GM19395 (cell line): ENCODE measurements at regions not wholly inside any gene's neighbourhood (a gene's known extent, or its start where the extent isn't known, plus 50 kb on each side); places are given as distances from the start of the nearest gene placed in this dataset.

ENCODE experiments used
- ATAC-seq: cut with Tn5 transposase; IDR thresholded peaks from one replicate; pipeline ENCODE4 v1.9.1; 2021; ENCODE audit warnings: mild to moderate bottlenecking, moderate library complexity; ENCODE audit not compliant: unreplicated experiment

GRCh38 chr11:92850296-92850826 lies 119.1 kb upstream of the MTNR1B start:
- ATAC-seq, result no peak

DNA sequence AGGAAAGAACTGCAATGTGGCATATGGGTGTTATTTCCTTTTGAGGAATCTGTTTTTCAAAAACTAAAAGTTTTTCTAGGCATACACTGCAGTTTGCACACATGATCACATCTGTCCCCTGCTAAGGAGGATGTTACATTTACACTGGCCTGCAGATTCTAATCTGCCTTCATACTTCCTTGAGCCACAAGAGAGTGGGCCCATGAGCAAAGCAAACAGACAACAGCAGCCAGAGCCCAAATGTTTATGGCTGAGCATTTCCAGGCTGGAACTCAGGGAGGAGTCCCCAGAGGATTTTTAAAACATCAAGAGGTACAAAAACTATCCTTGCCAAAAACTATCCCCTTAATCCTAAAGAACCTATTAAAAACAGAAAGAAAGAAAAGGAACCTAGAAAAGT lies 117.2 kb upstream of the MTNR1B start:
- no peak for ATAC-seq

DNA sequence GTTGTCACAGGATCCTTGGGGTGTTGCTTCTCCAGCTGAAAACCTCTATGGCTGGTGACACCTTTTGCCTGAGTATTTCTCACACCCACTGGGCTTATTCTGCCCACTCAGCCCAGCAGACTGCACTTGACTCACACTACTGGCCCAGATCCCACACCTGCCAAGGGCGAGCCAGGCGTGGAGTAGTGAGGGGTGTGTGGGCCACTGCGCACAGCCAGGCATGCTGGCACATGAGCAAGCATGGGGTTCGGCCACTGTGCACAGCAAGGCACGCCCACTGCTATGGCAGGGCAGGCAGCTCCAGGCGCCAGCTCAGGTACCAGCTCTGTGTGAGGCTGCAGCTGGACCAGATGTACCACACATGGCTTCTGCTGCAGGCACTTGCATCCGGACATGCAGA lies 116.5 kb upstream of the MTNR1B start:
- ATAC-seq, result no peak

GRCh38 chr11:92854162-92854561 lies 115.3 kb upstream of the MTNR1B start:
- no peak for ATAC-seq

- ATAC-seq, result no peak
Observed at GRCh38 chr11:92854952-92855351, 114.5 kb upstream of the MTNR1B start.

DNA sequence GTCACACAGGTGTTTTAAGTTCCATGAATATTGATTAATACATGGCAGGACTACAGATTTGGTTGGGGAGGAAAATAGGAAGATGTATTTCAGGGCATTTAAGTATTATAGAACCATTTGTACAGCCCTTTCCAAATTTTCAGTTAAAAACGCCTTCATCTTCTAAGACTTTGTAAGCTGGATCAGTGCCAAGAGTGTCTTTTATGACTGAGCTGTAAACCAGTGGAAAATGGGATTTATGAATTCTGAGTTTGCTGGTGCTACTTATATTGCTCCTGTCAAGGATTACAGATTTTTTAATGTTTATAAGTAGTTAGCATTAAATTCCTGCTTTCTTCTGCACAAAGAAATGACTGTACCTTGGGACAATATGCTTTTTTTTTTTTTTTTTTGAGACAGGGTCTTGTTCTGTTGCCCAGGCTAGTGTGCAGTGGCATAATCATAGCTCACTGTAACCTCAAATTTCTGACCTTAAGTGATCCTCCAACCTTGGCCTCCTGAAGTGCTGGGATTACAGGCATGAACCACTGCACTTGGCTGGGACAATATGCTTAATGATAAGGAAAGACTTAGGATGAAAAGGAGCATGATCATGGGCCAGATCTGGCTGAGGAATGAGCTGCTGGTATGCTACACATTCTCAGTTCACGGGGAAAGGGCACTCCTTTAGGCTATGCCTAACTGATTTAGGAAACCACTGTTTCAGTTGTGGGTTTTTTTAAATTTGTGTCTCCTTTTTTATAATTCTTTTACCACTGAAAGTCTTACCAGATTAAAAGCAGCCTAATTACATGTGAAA lies 113.6 kb upstream of the MTNR1B start:
- no peak for ATAC-seq

DNA sequence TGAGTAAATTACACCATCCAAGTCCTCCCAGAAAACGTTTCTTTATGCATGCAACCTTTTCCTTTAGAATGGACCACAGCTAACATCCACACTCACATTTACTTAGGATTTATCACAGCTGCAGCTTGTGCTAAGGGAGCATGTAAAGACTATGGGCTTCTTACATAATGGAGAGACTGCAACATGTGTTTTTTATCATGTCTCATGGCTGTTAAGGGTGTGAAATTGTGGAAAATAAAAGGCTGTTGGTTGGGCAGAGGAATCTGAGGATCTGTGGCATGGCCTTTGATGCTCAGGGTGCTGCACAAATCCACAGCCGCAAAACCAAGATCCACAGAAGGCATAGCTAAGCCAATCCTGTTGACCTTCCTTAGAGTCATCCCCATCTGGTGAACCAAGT lies 112.0 kb upstream of the MTNR1B start:
- ATAC-seq, result no peak

GRCh38 chr11:92859156-92859690 lies 110.2 kb upstream of the MTNR1B start:
- no peak for ATAC-seq

GRCh38 chr11:92861634-92862033 lies 107.8 kb upstream of the MTNR1B start:
- no peak for ATAC-seq

DNA sequence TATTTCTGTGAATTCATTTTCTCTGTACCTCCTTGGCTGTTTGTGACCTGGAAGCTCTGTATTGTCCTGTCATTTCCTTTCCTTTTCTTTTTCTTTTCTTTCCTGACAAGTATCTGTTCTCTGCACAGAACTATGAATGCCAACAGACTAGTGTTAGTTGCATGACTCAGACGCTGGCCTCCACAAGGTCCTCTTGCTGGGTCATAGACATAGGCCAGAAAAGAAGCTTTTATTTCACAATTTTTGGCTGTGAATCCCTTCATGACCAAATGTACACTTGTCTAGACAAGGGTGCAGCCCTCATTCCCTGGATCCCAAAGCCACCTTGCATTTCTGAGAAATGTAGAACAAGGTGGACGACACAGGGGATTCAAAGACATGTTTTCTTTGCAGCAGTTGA lies 104.1 kb upstream of the MTNR1B start:
- ATAC-seq, result no peak

DNA sequence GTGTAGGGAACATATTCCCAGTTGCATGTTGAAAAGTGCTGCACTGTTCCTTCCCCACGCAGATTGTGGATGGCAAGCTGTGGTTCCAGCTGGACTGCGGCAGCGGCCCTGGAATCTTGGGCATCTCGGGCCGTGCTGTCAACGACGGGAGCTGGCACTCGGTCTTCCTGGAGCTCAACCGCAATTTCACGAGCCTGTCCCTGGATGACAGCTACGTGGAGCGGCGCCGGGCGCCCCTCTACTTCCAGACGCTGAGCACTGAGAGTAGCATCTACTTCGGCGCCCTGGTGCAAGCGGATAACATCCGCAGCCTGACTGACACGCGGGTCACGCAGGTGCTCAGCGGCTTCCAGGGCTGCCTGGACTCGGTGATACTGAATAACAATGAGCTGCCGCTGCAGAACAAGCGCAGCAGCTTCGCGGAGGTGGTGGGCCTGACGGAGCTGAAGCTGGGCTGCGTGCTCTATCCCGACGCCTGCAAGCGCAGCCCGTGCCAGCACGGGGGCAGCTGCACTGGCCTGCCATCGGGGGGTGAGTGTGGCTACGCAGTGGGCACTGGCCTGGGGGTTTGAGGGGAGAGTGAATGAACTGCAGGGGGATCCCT lies 102.7 kb upstream of the MTNR1B start:
- no peak for ATAC-seq

DNA sequence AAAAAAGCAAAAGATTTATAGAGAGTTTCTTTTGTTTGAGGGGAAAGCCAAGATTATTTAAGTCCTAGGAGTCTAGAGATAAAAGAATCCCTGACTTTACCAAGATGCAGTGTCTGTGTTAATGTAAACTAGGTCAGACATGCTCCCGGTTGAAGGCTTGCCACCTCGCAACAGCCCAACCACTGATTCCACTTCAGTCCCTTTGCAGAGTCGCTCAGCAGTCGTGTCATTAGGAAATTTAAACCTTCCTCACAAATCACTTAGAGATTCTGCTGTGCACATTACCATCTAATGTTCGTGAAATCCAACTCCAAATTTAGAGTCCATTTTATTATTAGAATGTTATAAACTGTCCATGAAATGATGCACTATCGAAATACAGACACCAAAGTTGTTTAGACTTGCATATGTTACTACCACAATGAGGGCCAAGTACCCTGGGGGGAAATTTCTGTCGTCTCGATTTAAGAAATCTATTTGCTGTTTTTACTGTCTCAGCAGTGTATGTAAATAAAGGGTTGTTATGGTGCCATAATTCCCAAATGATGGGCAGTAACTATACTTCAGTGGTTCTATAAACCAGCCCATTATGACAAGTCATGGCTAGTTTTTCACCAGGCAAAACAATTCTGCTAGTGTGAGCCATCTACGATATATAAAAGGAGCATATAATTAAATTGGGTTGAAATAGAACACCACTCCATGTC lies 101.4 kb upstream of the MTNR1B start:
- ATAC-seq, result no peak

- no peak for ATAC-seq
Observed at GRCh38 chr11:92869716-92870115, 99.7 kb upstream of the MTNR1B start.

GRCh38 chr11:92870196-92870832 lies 99.1 kb upstream of the MTNR1B start:
- ATAC-seq, result no peak

DNA sequence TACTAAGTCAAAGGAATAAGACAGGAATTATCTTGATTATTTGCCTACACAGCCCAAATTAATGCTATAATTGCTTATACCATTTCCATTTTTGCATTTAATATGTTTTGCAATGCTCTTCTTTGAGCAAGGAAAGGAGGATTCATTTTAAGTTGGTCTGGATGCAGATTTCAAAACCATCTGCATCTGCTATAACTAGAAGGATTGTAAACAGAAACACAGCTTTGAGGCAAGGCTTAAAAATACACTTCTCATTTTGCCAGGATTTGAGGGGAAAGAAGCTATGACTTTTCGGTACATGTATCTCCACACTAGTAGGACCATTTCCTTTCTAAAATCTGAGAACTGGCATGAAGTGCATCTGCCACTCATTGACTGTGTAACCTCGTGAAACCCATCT lies 95.9 kb upstream of the MTNR1B start:
- no peak for ATAC-seq

DNA sequence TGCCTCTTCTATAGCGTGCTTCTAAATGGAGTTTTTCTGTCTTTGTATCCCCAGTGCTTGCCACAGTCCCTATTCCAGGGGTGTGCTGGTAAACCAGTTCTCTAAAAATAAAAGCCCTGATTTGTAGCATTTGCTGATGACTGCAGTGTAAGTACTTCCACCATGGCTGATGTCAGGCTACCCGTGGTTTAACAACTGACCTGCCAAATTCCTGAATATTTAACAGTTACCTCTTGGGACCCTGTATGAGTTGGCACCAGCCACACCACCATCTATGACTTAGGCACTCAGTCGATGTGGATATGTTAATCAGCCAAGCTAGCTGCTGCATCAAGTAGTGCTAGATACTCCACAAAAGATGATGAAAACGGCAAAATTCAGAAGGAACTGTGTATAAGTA lies 94.0 kb upstream of the MTNR1B start:
- no peak for ATAC-seq

DNA sequence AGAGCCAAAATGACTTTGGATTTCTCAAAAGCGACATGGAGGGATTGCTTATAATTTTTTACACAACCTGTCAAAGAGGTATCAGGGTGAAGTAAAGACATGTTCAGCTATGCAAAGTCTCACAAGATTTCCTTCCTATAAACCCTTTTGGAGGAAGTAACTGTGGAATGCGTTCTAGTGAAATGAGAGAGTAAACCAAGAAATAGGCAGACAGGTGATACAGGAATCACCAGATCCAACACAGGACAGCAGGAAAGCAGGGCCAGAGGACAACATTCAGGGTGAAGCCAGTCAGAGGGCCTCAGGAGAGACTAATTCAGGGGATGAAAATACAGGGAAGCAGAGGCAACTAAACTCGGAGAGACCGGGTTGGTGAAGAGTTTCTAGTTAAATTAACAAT lies 90.4 kb upstream of the MTNR1B start:
- no peak for ATAC-seq

- ATAC-seq, result no peak
Observed at GRCh38 chr11:92880381-92880780, 89.1 kb upstream of the MTNR1B start.

- ATAC-seq, result no peak
Observed at GRCh38 chr11:92881940-92882450, 87.5 kb upstream of the MTNR1B start.

DNA sequence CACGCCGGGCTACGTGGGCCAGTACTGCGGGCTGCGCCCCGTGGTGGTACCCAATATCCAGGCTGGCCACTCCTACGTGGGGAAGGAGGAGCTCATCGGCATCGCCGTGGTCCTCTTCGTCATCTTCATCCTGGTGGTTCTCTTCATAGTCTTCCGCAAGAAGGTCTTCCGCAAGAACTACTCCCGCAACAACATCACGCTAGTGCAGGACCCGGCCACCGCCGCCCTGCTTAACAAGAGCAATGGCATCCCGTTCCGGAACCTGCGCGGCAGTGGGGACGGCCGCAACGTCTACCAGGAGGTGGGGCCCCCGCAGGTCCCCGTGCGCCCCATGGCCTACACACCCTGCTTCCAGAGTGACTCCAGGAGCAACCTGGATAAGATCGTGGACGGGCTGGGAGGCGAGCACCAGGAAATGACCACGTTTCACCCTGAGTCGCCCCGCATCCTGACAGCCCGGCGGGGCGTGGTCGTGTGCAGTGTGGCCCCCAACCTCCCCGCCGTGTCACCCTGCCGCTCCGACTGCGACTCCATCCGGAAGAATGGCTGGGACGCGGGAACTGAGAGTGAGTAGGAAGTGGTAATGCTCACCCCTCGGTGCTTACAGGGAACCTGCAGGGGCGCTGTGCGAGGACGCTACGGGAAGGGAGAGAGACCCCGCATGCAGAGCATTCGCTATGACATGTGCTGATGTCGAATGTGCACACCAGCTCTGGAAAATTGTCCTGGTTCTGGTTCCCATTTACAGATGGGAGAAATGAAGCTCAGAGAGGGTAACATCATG lies 86.4 kb upstream of the MTNR1B start:
- no peak for ATAC-seq
